Endothelial cell (in vitro differentiated cells): ENCODE measurements at regions not wholly inside any gene's neighbourhood (a gene's known extent, or its start where the extent isn't known, plus 50 kb on each side); places are given as distances from the start of the nearest gene placed in this dataset.

Experiments used
- DNase-seq: peaks from one replicate; pipeline ENCODE4 v3.0.0; 2021; ENCODE audit warnings: low spot score
- H3K27ac Mint-ChIP-seq: one replicate; pipeline ENCODE4 v1.8.0; 2021; ENCODE audit warnings: mixed read lengths, inconsistent platforms; ENCODE audit not compliant: unreplicated experiment
- H3K27me3 Mint-ChIP-seq: one replicate; pipeline ENCODE4 v1.8.0; 2021; ENCODE audit warnings: mild to moderate bottlenecking, moderate library complexity, mixed read lengths, inconsistent platforms; ENCODE audit not compliant: unreplicated experiment
- H3K36me3 Mint-ChIP-seq: one replicate; pipeline ENCODE4 v1.8.0; 2021; ENCODE audit warnings: mild to moderate bottlenecking, low read depth, mixed read lengths, inconsistent platforms; ENCODE audit not compliant: unreplicated experiment
- H3K4me1 Mint-ChIP-seq: one replicate; pipeline ENCODE4 v1.8.0; 2021; ENCODE audit warnings: mild to moderate bottlenecking, mixed read lengths, inconsistent platforms; ENCODE audit not compliant: unreplicated experiment
- H3K4me3 Mint-ChIP-seq: one replicate; pipeline ENCODE4 v1.8.0; 2021; ENCODE audit warnings: mild to moderate bottlenecking, mixed read lengths, inconsistent platforms; ENCODE audit not compliant: unreplicated experiment
- H3K9me3 Mint-ChIP-seq: one replicate; pipeline ENCODE4 v1.8.0; 2021; ENCODE audit warnings: mixed read lengths, inconsistent platforms; ENCODE audit not compliant: unreplicated experiment
- CTCF ChIP-seq: fragments of 200-600 bp; sonication (generic); IDR thresholded peaks from one replicate; pipeline ENCODE4 v1.5.0; 2021; ENCODE audit warnings: antibody characterized with exemption; ENCODE audit not compliant: unreplicated experiment

GRCh38 chr20:40294747-40295146 lies 394.3 kb downstream of the MAFB start:
- Mint-ChIP-seq H3K4me1 (peaks cover 6% of the 10 kb centered on the region), H3K27ac (peak overlapping the region; percentile 21), H3K4me3 (no peak overlapping the region), H3K9me3 (no peaks in the 10 kb centered on the region), H3K36me3 (no peaks in the 10 kb centered on the region), H3K27me3 (peaks cover 3% of the 10 kb centered on the region)
- TF ChIP-seq CTCF, result no peak
- no peak for DNase-seq

GRCh38 chr20:40294175-40294574 lies 394.9 kb downstream of the MAFB start:
- no peak overlapping the region for H3K27ac Mint-ChIP-seq
- TF ChIP-seq CTCF, result no peak
- no peaks in the 10 kb centered on the region for H3K9me3 Mint-ChIP-seq
- H3K4me1 Mint-ChIP-seq, result peaks cover 6% of the 10 kb centered on the region
- DNase-seq, result no peak
- peaks cover 3% of the 10 kb centered on the region for H3K27me3 Mint-ChIP-seq
- H3K36me3 Mint-ChIP-seq, result no peaks in the 10 kb centered on the region
- no peak overlapping the region for H3K4me3 Mint-ChIP-seq

- H3K36me3 Mint-ChIP-seq, result no peaks in the 10 kb centered on the region
- no peak for DNase-seq
- H3K27ac Mint-ChIP-seq, result no peak overlapping the region
- peaks cover 6% of the 10 kb centered on the region for H3K4me1 Mint-ChIP-seq
- no peak overlapping the region for H3K4me3 Mint-ChIP-seq
- no peak for TF ChIP-seq CTCF
- H3K27me3 Mint-ChIP-seq, result peaks cover 3% of the 10 kb centered on the region
- no peaks in the 10 kb centered on the region for H3K9me3 Mint-ChIP-seq
Observed at GRCh38 chr20:40293740-40294139, 395.3 kb downstream of the MAFB start.

- no peak overlapping the region for H3K27ac Mint-ChIP-seq
- peaks cover 3% of the 10 kb centered on the region for H3K27me3 Mint-ChIP-seq
- peaks cover 6% of the 10 kb centered on the region for H3K4me1 Mint-ChIP-seq
- H3K36me3 Mint-ChIP-seq, result no peaks in the 10 kb centered on the region
- no peak overlapping the region for H3K4me3 Mint-ChIP-seq
- H3K9me3 Mint-ChIP-seq, result no peaks in the 10 kb centered on the region
- no peak for DNase-seq
- TF ChIP-seq CTCF, result no peak
Observed at GRCh38 chr20:40291493-40292135, 397.4 kb downstream of the MAFB start.

- no peak for DNase-seq
- Mint-ChIP-seq H3K9me3 (no peaks in the 10 kb centered on the region), H3K27ac (no peak overlapping the region), H3K4me1 (no peaks in the 10 kb centered on the region), H3K4me3 (no peak overlapping the region), H3K36me3 (no peaks in the 10 kb centered on the region), H3K27me3 (no peaks in the 10 kb centered on the region)
- no peak for TF ChIP-seq CTCF
Observed at GRCh38 chr20:40287683-40288082, 401.4 kb downstream of the MAFB start.
